ENCODE measurements at regions not wholly inside any gene's neighbourhood (a gene's known extent, or its start where the extent isn't known, plus 50 kb on each side); places are given as distances from the start of the nearest gene placed in this dataset.
A peak's percentile ranks its signal among the peaks of the same experiment; 100 is the strongest.
"Not testable (repeated sequence)": the region's sequence is repeated elsewhere in the genome, so short reads cannot be mapped to it uniquely, and the experiment has no call there.

DNA sequence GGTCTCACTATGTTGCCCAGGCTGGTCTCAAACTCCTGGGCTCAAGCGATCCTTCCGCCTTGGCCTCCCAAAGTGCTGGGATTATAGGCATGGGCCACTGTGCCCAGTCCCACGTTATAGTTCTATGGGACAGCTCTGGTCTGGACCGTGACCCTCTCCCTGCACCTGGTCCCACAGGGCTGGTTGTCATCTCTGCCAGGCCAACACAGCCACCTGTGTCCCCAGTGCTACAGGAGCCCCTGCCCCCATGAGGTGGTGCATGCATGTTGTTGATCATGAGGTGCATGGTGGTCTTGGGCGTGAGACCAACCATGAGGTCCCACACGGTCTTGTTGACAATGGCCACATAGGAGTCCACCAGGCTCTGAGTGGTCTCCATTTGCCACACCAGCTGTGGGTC lies 51.0 kb upstream of the UBE2Q2 start:
- not testable (repeated sequence) for H2BK12ac ChIP-seq (ENCODE audit: insufficient read length, low read depth, low read length); H3K27ac Mint-ChIP-seq; H3K27me3 ChIP-seq (ENCODE audit: insufficient read depth, low read length); H3K4me3 Mint-ChIP-seq; H2AFZ ChIP-seq (ENCODE audit: low read length); H3K4ac ChIP-seq (ENCODE audit: low read depth, low read length); H3K56ac ChIP-seq (ENCODE audit: insufficient read length, low read depth, low read length); H3K79me1 ChIP-seq (ENCODE audit: insufficient read depth, low read depth, low read length, poor library complexity, severe bottlenecking); H3K9me3 Mint-ChIP-seq; H3K79me2 ChIP-seq (ENCODE audit: insufficient read depth, low read length); H2BK5ac ChIP-seq (ENCODE audit: insufficient read length, low read length); H3K23me2 ChIP-seq (ENCODE audit: insufficient read length, low read depth, low read length, poor library complexity, severe bottlenecking); H3K14ac ChIP-seq (ENCODE audit: insufficient read depth, low read length); H3K4me1 Mint-ChIP-seq; H3K4me1 ChIP-seq (ENCODE audit: insufficient read depth, low read length); H4K8ac ChIP-seq (replicated peaks; ENCODE audit: insufficient read length, low read depth, low read length); H3K23ac ChIP-seq (ENCODE audit: insufficient read length, low read depth, low read length); H2AK5ac ChIP-seq (ENCODE audit: insufficient read length, low read length); H3K9me3 ChIP-seq (ENCODE audit: control insufficient read depth, low read depth, low read length); H3K18ac ChIP-seq (ENCODE audit: insufficient read length, low read depth, low read length); H4K20me1 ChIP-seq (ENCODE audit: control insufficient read depth, insufficient read depth, insufficient read length); H3K36me3 Mint-ChIP-seq (ENCODE audit: insufficient read depth in 1 of 3, low read depth in 3 of 3); H2BK15ac ChIP-seq (ENCODE audit: low read depth, low read length); H3K4me2 ChIP-seq (ENCODE audit: insufficient read depth, insufficient read length, low read length); H3K9ac ChIP-seq (ENCODE audit: extremely low read depth, insufficient read length, low read length); H4K5ac ChIP-seq (ENCODE audit: insufficient read length, low read depth, low read length); H3K27ac ChIP-seq (ENCODE audit: insufficient read length, low read depth, low read length); H4K91ac ChIP-seq (ENCODE audit: insufficient read length, low read depth, low read length); H2BK120ac ChIP-seq (ENCODE audit: low read depth, low read length, poor library complexity, severe bottlenecking); H3T11ph ChIP-seq (ENCODE audit: low read length); H2BK20ac ChIP-seq (ENCODE audit: low read depth, low read length, poor library complexity, severe bottlenecking)
- H3K27me3 Mint-ChIP-seq (ENCODE audit: low read depth): peaks cover 15% of the 10 kb centered on the region
- WGBS (ENCODE audit: extremely low coverage, insufficient read length, low lambda C conversion rate): no CpG with 5 or more reads among the region's 6 CpGs
- peak; percentile 5 for DNase-seq
